ACHN (cell line): ENCODE measurements at regions not wholly inside any gene's neighbourhood (a gene's known extent, or its start where the extent isn't known, plus 50 kb on each side); places are given as distances from the start of the nearest gene placed in this dataset.
"Not testable (repeated sequence)": the region's sequence is repeated elsewhere in the genome, so short reads cannot be mapped to it uniquely, and the experiment has no call there.

Source experiments
- DNase-seq: peaks from one replicate; pipeline ENCODE4 v3.0.0-alpha.2; 2015
- in situ Hi-C: cut with HindIII; loops from 2 replicates; pipeline ENCODE4 v1.10.0; 2017; ENCODE audit warnings: low sequenced_read_pairs, low pct_ligation_motif_present, low pct_unique_long_range_greater_than_20kb

- DNase-seq, result no peak
- in situ Hi-C loops, result no loop called here
Observed at GRCh38 chr4:128658214-128658631, 151.3 kb upstream of the JADE1 start.

GRCh38 chr4:128657638-128658037, 151.9 kb upstream of the JADE1 start:
- DNase-seq, result no peak
- in situ Hi-C loops, result no loop called here

DNA sequence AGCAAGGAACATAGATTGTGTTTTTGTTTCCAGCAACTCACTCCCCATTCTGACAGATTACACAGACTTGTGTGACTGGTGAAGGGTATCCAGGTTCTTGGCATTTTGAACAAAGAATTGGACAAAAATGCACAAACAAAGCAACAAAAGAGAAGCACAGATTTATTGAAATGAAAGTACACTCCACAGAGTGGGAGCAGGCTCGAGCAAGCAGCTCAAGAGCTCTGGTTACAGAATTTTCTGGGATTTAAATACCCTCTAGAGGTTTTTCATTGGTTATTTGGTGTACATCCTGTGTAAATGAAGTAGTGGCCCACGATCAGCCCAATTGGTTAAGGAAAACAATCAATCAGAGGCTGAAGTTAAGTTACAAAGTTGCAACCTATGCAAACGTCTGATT, 155.0 kb upstream of the JADE1 start:
- in situ Hi-C loops, result no loop called here
- DNase-seq, result no peak

- DNase-seq, result no peak
- in situ Hi-C loops, result no loop called here
Observed at GRCh38 chr4:128653527-128654444, 155.7 kb upstream of the JADE1 start.

- in situ Hi-C loops, result no loop called here
- no peak for DNase-seq
Observed at GRCh38 chr4:128649575-128650205, 159.8 kb upstream of the JADE1 start.

DNA sequence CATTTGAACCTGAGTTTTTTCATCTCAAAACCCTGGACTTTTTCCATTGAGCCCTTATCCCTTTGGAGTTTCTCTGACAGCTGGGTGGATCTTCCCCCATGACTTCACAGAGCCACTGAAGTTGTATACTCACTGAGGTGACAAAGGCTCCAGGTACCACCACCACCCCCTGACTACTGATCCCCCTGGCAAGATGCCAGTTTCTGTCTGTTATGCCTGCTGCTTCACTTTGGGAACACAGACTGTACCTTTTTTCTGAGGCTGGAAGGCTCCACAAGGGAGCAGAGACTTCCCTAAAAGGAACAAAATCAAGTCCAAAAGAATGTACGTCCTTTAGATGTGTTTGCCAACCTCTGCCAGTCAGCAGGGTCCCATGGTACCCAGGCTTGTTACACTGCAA, 160.3 kb upstream of the JADE1 start:
- in situ Hi-C loops, result no loop called here
- DNase-seq, result no peak

GRCh38 chr4:128648021-128648420, 161.5 kb upstream of the JADE1 start:
- DNase-seq, result no peak
- in situ Hi-C loops, result no loop called here

DNA sequence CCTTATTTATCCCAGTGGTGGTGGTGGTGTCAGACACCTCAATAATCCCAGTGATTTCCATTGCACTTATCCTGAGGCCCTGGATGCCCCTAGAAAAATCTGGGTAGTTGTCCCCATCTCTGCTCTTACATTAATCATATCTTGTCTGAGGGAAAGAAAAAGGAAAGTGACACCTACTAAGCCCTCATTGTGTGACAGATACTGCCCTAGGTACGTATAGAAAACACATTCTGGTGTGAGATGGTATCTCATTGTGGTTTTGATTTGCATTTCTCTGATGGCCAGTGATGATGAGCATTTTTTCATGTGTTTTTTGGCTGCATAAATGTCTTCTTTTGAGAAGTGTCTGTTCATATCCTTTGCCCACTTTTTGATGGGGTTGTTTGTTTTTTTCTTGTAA, 162.6 kb upstream of the JADE1 start:
- DNase-seq, in situ Hi-C loops: not testable (repeated sequence)

GRCh38 chr4:128644693-128645654, 164.5 kb upstream of the JADE1 start:
- in situ Hi-C loops, DNase-seq: not testable (repeated sequence)

DNA sequence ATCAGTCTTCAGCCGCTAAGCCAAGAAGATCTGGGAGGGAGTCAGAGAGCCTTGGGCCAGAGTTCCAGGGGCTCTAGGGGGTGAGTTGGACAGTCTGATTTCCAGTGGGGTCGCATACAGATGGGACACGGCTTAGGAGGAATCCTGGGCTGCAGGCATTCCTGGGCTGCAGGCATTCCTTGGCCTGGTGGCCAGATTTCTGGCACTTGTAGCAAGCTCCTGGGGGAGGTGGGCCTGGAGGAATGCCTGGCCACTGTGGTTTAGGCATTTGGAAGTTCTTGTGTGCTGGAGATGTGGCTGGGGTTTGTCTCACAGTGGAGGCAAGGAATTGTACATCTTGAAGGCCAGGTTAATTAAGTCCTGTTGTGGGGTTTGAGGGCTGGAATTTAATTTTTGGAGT, 165.4 kb upstream of the JADE1 start:
- in situ Hi-C loops, DNase-seq: not testable (repeated sequence)

DNA sequence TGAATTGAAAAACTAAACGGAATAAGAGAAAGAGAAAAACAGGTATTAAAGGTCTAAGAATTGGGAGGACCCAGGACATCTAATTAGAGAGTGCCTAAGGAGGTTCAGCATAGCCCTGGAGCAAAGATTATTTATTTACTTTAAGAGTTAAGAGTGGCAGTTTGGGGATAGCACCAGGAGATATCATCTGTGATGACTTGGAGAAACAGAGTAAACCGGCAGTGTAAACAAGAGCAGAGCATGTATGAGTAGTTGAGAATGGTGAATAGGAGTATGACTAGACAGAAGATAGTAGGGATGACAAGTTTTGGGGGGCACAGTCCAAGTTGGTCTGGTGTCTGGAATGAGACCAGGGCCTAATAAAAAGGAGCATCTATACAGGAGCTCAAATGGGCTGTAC, 167.9 kb upstream of the JADE1 start:
- DNase-seq, in situ Hi-C loops: not testable (repeated sequence)

DNA sequence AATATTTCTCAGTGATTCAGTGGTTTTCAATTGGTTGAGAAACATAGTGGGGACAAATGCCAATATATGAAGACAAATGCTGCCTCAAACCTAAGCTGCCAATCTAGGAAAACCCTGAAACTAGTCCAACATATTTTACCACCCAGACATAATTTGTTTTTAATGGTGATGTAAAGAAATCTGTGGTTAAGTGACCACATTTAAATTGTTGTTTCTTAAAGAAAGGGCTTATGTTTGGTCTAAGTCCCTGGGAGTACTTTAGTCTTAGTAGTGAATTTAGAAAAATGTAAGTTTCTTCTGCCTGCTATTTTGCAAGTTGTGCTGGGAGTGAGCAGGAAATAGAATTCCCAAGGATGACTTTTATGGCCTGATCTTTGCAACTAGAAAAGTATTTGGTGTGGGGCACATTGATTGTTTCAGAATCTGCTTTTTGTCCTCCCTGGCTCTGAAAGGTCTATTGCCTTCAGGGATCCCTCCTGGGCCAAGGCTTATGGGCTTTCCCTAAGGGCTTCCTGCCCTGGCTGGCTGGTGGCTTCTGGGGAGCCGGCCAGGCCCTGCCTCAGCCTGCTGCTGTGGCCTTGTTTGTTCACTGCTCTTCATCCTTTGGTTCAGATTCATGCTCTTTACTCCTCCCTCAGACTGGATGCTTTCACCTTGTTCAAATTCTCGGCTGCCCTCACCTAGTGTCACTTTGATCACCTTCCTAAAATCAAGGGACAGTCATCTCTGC, 169.8 kb upstream of the JADE1 start:
- in situ Hi-C loops, result no loop called here

DNA sequence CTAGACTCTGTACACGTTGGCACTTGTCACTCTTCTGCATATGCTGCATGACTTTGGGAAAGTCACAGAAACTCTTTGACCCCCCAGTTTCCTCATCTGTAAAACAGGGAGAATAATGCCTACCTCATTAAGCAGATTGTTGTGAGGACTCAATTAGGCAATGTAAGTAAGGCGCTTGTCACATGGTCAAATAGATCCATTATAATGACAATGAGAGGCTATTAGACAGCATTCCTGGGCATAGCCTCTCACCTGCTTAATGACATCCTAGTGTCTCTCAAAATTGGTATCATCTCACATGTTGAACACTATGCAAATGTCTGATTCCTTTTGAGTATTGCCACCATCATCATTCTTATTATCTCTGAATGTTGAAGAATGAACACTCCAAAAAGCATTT, 172.6 kb upstream of the JADE1 start:
- in situ Hi-C loops, result no loop called here
- no peak for DNase-seq

More for the DNA sequence above, 169.8 kb upstream of the JADE1 start:
- no peak for DNase-seq

- DNase-seq, result no peak
- in situ Hi-C loops, result no loop called here
Observed at GRCh38 chr4:128635955-128636560, 173.4 kb upstream of the JADE1 start.

DNA sequence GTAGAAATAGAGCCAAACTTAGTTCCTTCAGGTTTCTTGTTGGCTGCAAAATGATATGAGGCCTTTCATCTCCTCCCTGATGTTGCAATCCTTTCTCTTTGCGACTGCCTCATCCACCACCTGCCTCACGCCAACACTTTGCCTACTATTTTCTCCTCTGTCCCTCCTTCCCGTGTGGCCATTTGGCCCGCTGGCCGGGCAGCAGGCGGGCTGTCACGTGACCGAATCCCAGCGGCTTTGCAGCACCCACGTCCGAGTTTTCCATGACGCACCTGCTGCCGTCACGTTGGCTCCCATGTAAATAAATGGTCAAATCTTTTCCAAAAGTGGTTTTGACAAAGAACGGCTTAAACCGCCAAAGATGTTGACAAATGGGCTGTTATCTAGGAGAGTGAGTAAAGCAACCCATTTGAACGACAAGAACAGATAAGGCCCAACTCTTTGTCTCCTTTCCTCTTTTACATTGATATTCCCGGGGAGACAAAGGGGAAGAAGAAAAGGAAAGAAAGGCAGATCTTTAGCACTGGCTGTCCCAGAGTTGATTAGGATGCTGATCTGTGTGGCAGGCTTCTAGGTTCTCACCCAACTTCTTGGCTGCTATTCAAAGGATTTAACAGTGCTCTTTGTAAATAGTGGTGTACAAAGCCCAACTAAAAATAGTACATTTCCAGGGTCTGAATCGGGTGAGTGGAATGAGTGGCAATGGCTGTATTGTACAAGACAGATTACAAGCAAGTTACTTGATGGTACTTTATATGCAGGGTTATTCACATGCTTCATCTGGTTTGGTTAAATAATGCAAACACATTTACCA, 174.2 kb upstream of the JADE1 start:
- DNase-seq, result no peak
- in situ Hi-C loops, result no loop called here

DNA sequence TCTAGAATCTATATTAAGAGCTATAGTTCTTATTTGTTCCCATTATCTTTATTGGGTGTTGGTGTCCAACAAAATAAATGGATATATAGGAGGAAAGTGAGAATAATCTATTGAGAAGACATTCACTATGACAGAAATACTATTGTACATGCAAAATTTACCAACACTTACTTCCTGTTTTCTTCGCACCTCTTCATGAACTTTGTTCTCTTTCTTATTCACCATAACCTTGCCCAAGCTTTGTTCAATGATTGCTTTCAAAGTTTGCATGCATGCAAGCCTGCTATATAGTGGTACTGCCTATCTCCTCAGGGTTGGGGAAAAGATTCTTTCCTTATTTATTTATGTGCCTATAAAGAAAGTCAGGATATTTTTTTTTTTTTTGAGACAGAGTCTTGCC, 176.4 kb upstream of the JADE1 start:
- no peak for DNase-seq
- in situ Hi-C loops, result no loop called here

- in situ Hi-C loops, result no loop called here
- no peak for DNase-seq
Observed at GRCh38 chr4:128630871-128631270, 178.6 kb upstream of the JADE1 start.
